HepG2 (cell line): ENCODE measurements at regions not wholly inside any gene's neighbourhood (a gene's known extent, or its start where the extent isn't known, plus 50 kb on each side); places are given as distances from the start of the nearest gene placed in this dataset.

Experiments used
- ATAC-seq: fragments of 200-7000 bp; cut with Tn5 transposase; 3 replicates; pipeline ENCODE4 v1.9.1; 2020; ENCODE audit warnings: mild to moderate bottlenecking, moderate library complexity
- BruUV-seq: library from RNA; stranded (reverse); fragments of 400-500 nt; replicated peaks from 2 replicates; lab custom pipeline; 2021; lab: Mats Ljungman, UMichigan
- CTCF ChIA-PET: fragments of 300-600 bp; formaldehyde crosslinking; extraction: SDS; loops from one replicate; lab custom pipeline; 2021; ENCODE audit warnings: low total read pairs, inconsistent platforms, low intra/inter-chr PET ratio; lab: Yijun Ruan, JAX
- POLR2A ChIA-PET: fragments of 350-600 bp; sonication (Branson Sonifier 250); formaldehyde crosslinking; loops from one replicate; lab custom pipeline; 2020; ENCODE audit warnings: antibody characterized with exemption, inconsistent platforms; lab: Yijun Ruan, JAX
- DNase-seq: peaks from one replicate; pipeline ENCODE4 v3.0.0-alpha.2; 2015; ENCODE audit warnings: low spot score
- FAIRE-seq: peaks from 3 replicates; lab custom pipeline; 2011; peaks lifted over from hg19 to GRCh38; lab: Jason Lieb, UNC
- H2AFZ ChIP-seq: one replicate; pipeline ENCODE4 v1.6.1; 2011; ENCODE audit warnings: low read length, inconsistent platforms
- H3K27ac ChIP-seq: fragments of 300-600 bp; 3 replicates; pipeline ENCODE4 v1.8.0; 2011; ENCODE audit warnings: mixed run types, mild to moderate bottlenecking, mixed read lengths, low read length, inconsistent platforms; ENCODE audit not compliant: insufficient read depth; ENCODE audit errors: extremely low read length
- H3K27me3 ChIP-seq, 2 experiments: fragments of 200-600 bp in 1 of 2; 2 replicates in 1 of 2; 3 replicates in 1 of 2; pipeline versions ENCODE4 v1.6.0 to v1.8.0; 2011; ENCODE audit warnings: low read length in 2 of 2, mild to moderate bottlenecking in 2 of 2, moderate library complexity in 2 of 2, inconsistent platforms in 1 of 2; ENCODE audit not compliant: insufficient read depth in 2 of 2, control insufficient read depth in 1 of 2
- H3K36me3 ChIP-seq, 2 experiments: fragments of 200-600 bp in 1 of 2; replicated peaks in 1 of 2; 2 replicates in 1 of 2; 3 replicates in 1 of 2; pipeline versions ENCODE4 v1.5.1 to v1.8.0; 2011; ENCODE audit warnings: low read length in 2 of 2, inconsistent platforms in 1 of 2; ENCODE audit not compliant: insufficient read depth in 2 of 2, control insufficient read depth in 1 of 2
- H3K4me1 ChIP-seq: 2 replicates; pipeline ENCODE4 v1.5.1; 2012; ENCODE audit warnings: low read length, inconsistent platforms; ENCODE audit not compliant: insufficient read depth
- H3K4me2 ChIP-seq: 2 replicates; pipeline ENCODE4 v1.6.0; 2011; ENCODE audit warnings: low read depth, low read length, inconsistent platforms
- H3K4me3 ChIP-seq, 3 experiments: fragments of 200-600 bp in 1 of 3; sonication (generic), shearing (Covaris generic) in 1 of 3; replicated peaks in 1 of 3; 2 replicates each; pipeline ENCODE4 v1.5.1; 2011 to 2016; ENCODE audit warnings: low read length in 3 of 3, inconsistent platforms in 2 of 3, low read depth in 2 of 3, mild to moderate bottlenecking in 2 of 3, control low read depth in 1 of 3, mixed read lengths in 1 of 3; ENCODE audit not compliant: insufficient read depth in 1 of 3
- H3K79me2 ChIP-seq: one replicate; pipeline ENCODE4 v1.6.1; 2011; ENCODE audit warnings: low read length, inconsistent platforms; ENCODE audit not compliant: insufficient read depth
- H3K9ac ChIP-seq: 2 replicates; pipeline ENCODE4 v1.6.0; 2011; ENCODE audit warnings: mild to moderate bottlenecking, low read depth, low read length, inconsistent platforms; ENCODE audit not compliant: insufficient read depth
- H3K9me3 ChIP-seq: 2 replicates; pipeline ENCODE4 v1.5.1; 2012; ENCODE audit warnings: mild to moderate bottlenecking, low read length
- H4K20me1 ChIP-seq: 2 replicates; pipeline ENCODE4 v1.6.0; 2011; ENCODE audit warnings: inconsistent platforms, mild to moderate bottlenecking, low read length, moderate library complexity; ENCODE audit not compliant: insufficient read depth
- AKAP8 ChIP-seq: sonication (generic); formaldehyde crosslinking; IDR thresholded peaks from 2 replicates; pipeline ENCODE4 v1.5.1; 2020; ENCODE audit warnings: mild to moderate bottlenecking, missing genetic modification reagents
- CENPBD1 ChIP-seq: sonication (generic); formaldehyde crosslinking; IDR thresholded peaks from 2 replicates; pipeline ENCODE4 v1.8.0; 2022; ENCODE audit warnings: missing genetic modification reagents, low read depth, mild to moderate bottlenecking, borderline replicate concordance
- CENPX ChIP-seq: sonication (generic); formaldehyde crosslinking; IDR thresholded peaks from 2 replicates; pipeline ENCODE4 v1.9.0; 2021; ENCODE audit warnings: mild to moderate bottlenecking, missing genetic modification reagents, moderate library complexity
- GTF2F1 ChIP-seq: fragments of 150-350 bp; IDR thresholded peaks from 2 replicates; pipeline ENCODE4 v1.6.1; 2014; ENCODE audit warnings: low read length
- ISX ChIP-seq: sonication (generic); formaldehyde crosslinking; conservative IDR thresholded peaks from 2 replicates; pipeline ENCODE4 v1.5.0; 2020; ENCODE audit warnings: missing genetic modification reagents
- PAWR ChIP-seq: sonication (generic); formaldehyde crosslinking; IDR thresholded peaks from 2 replicates; pipeline ENCODE4 v1.4.0; 2020; ENCODE audit warnings: missing genetic modification reagents, mild to moderate bottlenecking, borderline replicate concordance
- POLR2AphosphoS2 ChIP-seq: IDR thresholded peaks from 2 replicates; pipeline ENCODE4 v1.6.1; 2011; ENCODE audit warnings: low read depth, low read length, improper control_type of control experiment
- PRDM10 ChIP-seq: sonication (generic); formaldehyde crosslinking; IDR thresholded peaks from 2 replicates; pipeline ENCODE4 v1.4.0; 2020; ENCODE audit warnings: low read depth, missing genetic modification reagents
- RELA ChIP-seq: sonication (generic); formaldehyde crosslinking; IDR thresholded peaks from 2 replicates; pipeline ENCODE4 v1.4.0; 2020; ENCODE audit warnings: missing genetic modification reagents
- SATB2 ChIP-seq: sonication (generic); formaldehyde crosslinking; IDR thresholded peaks from 2 replicates; pipeline ENCODE4 v1.5.0; 2020; ENCODE audit warnings: missing genetic modification reagents
- WGBS: methylation state at CpG from one replicate; pipeline ENCODE4 v1.1.6; 2017; ENCODE audit warnings: low lambda C conversion rate; 5-methylcytosine and 5-hydroxymethylcytosine counted together
- in situ Hi-C: cut with HindIII; loops from 2 replicates; pipeline ENCODE4 v1.10.0; 2017; ENCODE audit warnings: low pct_unique_long_range_greater_than_20kb; ENCODE audit not compliant: extremely low pct_ligation_motif_present
- intact Hi-C: fragments of 100-400 bp; cut with micrococcal nuclease; formaldehyde crosslinking; loops from one replicate; pipeline ENCODE4 v1.10.0; 2022; ENCODE audit not compliant: unreplicated experiment
- TF ChIP-seq, protein P1 (sequence below): sonication (generic); formaldehyde crosslinking; IDR thresholded peaks from 2 replicates; pipeline ENCODE4 v1.5.0; 2020; ENCODE audit warnings: missing genetic modification reagents
- TF ChIP-seq, protein P2 (sequence below): sonication (generic); formaldehyde crosslinking; IDR thresholded peaks from 2 replicates; pipeline ENCODE4 v1.8.1; 2023; ENCODE audit warnings: mild to moderate bottlenecking, missing genetic modification reagents

DNA sequence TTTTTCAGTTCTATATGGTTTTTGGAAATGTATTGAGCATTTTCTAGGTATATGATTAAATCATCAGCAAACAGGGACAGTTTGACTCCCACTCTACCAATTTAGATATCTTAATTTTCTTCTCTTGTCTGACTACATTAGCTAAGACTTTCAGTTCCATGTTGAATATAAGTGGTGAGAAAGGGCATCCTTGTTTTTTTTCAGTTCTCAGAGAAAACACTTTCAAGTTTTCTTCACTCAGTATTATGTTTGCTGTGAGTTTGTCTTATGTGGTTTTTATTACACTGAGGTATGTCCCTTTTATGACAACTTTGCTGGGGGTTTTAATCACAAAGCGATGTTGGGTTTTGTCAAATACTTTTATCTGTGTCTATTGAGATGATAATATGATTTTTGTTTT is 352.6 kb downstream of the KDM5D start:
- intact Hi-C loops, result no loop called here
- no peaks in the 10 kb centered on the region for H3K4me1 ChIP-seq

GRCh38 chrY:19365321-19365720 is 379.2 kb downstream of the KDM5D start:
- ChIA-PET CTCF (no interaction called here), POLR2A (no interaction called here)
- intact Hi-C loops, result no loop called here
- 3% methylated on average over 2 of the region's 2 CpGs for WGBS
- DNase-seq (no peak), FAIRE-seq (no peak), ATAC-seq (no peak)
- Histone ChIP-seq H2AFZ (no peak overlapping the region), H3K4me3 (no peak overlapping the region), H3K9me3 (no peaks in the 10 kb centered on the region), H3K27me3 (no peaks in the 10 kb centered on the region), H3K4me2 (no peak overlapping the region), H3K4me1 (no peaks in the 10 kb centered on the region), H3K79me2 (no peaks in the 10 kb centered on the region), H3K27ac (no peak overlapping the region), H3K9ac (no peak overlapping the region), H3K36me3 (no peaks in the 10 kb centered on the region), H4K20me1 (no peaks in the 10 kb centered on the region)
- in situ Hi-C loops, result no loop called here
- BruUV-seq, result no TSS peak
- TF ChIP-seq CENPX (CRISPR knock-in tag) (no peak), PAWR (CRISPR knock-in tag) (no peak), CENPBD1 (CRISPR knock-in tag) (no peak), AKAP8 (CRISPR knock-in tag) (no peak), RELA (no peak), PRDM10 (CRISPR knock-in tag) (no peak), GTF2F1 (no peak), SATB2 (CRISPR knock-in tag) (no peak), ISX (CRISPR knock-in tag) (no peak), POLR2AphosphoS2 (no peak)
- TF ChIP-seq, protein P1, sequence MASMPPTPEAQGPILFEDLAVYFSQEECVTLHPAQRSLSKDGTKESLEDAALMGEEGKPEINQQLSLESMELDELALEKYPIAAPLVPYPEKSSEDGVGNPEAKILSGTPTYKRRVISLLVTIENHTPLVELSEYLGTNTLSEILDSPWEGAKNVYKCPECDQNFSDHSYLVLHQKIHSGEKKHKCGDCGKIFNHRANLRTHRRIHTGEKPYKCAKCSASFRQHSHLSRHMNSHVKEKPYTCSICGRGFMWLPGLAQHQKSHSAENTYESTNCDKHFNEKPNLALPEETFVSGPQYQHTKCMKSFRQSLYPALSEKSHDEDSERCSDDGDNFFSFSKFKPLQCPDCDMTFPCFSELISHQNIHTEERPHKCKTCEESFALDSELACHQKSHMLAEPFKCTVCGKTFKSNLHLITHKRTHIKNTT (CRISPR knock-in tag), result no peak

More for the DNA sequence above, 352.6 kb downstream of the KDM5D start:
- ChIA-PET CTCF (no interaction called here), POLR2A (no interaction called here)
- no peak for FAIRE-seq
- no peaks in the 10 kb centered on the region; the same call in 1 of the 2 replicates for H3K9me3 ChIP-seq
- in situ Hi-C loops, result no loop called here
- TF ChIP-seq, protein P2, sequence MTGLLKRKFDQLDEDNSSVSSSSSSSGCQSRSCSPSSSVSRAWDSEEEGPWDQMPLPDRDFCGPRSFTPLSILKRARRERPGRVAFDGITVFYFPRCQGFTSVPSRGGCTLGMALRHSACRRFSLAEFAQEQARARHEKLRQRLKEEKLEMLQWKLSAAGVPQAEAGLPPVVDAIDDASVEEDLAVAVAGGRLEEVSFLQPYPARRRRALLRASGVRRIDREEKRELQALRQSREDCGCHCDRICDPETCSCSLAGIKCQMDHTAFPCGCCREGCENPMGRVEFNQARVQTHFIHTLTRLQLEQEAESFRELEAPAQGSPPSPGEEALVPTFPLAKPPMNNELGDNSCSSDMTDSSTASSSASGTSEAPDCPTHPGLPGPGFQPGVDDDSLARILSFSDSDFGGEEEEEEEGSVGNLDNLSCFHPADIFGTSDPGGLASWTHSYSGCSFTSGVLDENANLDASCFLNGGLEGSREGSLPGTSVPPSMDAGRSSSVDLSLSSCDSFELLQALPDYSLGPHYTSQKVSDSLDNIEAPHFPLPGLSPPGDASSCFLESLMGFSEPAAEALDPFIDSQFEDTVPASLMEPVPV (CRISPR knock-in tag), result no peak
- H4K20me1 ChIP-seq, result no peaks in the 10 kb centered on the region
- no peaks in the 10 kb centered on the region for H3K36me3 ChIP-seq
- H3K27me3 ChIP-seq, result no peaks in the 10 kb centered on the region
- ATAC-seq, result no peak
- H3K4me2 ChIP-seq, result no peak overlapping the region
- H2AFZ ChIP-seq, result no peak overlapping the region
- no peak overlapping the region for H3K9ac ChIP-seq
- no peak overlapping the region for H3K27ac ChIP-seq
- no peaks in the 10 kb centered on the region for H3K79me2 ChIP-seq
- 0% methylated on average over 1 of the region's 1 CpG for WGBS
- no peak for DNase-seq
- no peak overlapping the region for H3K4me3 ChIP-seq
- no TSS peak for BruUV-seq
